Fibroblast of skin of right quadriceps (primary cell): ENCODE measurements at regions not wholly inside any gene's neighbourhood (a gene's known extent, or its start where the extent isn't known, plus 50 kb on each side); places are given as distances from the start of the nearest gene placed in this dataset.

Experiments
- DNase-seq: peaks from one replicate; pipeline ENCODE4 v3.0.0-alpha.2; 2013

DNA sequence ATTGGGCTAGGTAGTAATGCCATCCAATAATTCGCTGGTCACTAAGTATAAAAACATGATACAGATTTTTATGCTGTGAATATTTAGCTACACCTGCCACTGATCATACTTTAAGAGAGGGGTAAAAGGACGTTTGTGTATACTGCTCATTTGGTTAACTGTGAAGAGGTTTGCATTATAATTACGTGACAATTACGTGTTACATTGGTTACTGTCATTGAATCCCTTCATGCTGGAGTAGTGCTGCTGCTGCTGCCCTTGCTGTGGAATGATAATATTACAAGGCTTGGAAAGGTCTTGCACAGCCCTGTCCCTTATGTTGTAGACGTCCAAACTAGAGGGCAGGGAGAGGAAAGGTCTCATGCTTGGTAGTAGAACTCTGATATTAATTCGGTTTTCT lies 312.2 kb upstream of the ATP2B1 start:
- DNase-seq = no peak

DNA sequence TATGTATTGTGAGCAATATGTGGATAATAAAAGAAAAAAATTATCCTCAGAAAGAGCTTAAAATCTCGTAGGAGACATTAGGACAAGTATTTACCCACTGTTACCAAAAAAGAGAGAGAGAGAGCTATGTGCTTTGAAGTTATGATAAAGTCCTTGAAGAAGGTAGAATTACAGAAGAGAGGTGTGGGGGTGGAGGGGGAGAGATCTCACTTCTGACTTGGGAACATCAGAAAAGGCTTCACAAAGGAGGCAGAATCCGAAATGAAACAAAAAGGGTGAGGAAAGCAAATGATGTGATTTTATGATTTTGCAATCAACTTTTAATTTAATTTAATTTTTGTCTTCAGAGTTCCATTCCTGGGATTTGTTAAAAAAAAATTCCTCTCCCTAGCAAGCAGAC lies 311.8 kb upstream of the ATP2B1 start:
- no peak for DNase-seq

GRCh38 chr12:90020014-90020413 lies 311.4 kb upstream of the ATP2B1 start:
- no peak for DNase-seq

- DNase-seq = no peak
Measured at GRCh38 chr12:90017316-90017715, 308.7 kb upstream of the ATP2B1 start.

DNA sequence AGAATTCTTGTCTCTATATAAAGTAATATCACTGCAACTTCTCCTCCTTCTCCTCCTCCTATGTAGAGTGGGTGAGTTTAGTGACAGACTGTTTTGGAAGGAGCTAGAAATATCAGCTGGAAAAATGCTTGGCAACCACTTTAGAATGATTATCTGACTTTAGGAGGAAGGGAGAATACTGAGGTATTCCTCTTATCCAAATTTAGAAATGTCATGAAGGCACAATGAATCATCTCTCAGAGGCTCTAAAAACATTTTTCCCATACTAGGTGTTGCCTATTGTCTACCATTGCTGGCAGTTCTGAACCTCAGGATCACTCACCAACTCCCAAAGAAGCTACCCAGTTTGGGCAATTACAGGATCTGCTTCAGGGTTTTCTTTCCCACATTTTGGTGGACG lies 306.6 kb upstream of the ATP2B1 start:
- peak; percentile 63 for DNase-seq

- peak; percentile 9 for DNase-seq
Measured at GRCh38 chr12:90013409-90013808, 304.8 kb upstream of the ATP2B1 start.

- no peak for DNase-seq
Measured at GRCh38 chr12:90010089-90010488, 301.5 kb upstream of the ATP2B1 start.

DNA sequence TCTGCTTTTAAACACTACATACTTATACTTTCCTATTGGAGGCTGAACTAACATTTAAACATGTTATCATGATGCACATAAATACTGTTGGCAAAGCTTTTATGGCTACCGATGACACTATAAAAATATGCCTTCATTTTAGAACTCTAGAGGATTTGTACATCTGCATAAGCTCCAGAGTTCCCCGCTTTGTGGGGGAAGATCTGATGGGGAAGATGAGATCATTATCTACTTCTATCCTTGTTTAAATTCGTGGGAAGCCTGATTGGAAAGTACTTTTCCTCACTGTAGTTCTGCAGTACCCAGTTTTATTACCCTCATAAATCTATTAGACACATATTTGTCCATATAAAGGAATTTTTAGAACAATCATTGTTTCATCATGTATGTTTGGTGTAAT lies 299.6 kb upstream of the ATP2B1 start:
- DNase-seq = peak; percentile 62

DNA sequence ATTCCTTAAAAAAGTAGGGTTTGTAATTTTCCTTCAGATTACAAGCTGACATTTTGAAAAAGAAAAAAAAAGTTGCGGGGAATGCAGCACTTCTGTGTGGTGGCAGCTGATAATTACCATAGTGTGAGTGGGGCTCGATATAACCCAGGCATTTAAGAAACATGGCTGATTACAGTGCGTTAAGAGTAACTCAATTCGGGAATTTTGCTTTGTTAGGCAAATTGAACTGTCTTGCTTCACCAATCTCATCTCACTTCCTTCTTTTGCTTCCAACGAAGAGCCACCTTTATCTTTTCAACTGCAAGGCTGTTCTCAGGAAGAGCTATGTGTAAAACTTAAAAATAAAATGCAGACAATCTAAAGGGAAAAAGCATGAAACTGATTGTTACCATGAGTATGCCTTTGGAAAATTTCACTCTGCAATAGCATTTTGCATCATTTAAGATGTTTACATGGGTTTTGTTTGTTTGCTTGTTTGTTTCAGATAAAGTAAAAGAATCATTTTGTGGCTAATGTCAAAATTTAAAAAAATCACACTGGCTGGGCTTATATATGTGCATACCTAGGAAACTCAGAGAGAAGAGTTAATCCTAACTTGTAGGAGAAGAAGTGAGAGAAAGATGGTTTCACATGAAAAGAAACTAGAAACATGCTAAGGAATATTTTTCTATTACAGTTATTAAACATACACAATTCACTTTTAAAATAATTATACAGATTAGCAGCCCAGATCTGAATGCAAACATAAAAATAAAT lies 295.9 kb upstream of the ATP2B1 start:
- DNase-seq = no peak

DNA sequence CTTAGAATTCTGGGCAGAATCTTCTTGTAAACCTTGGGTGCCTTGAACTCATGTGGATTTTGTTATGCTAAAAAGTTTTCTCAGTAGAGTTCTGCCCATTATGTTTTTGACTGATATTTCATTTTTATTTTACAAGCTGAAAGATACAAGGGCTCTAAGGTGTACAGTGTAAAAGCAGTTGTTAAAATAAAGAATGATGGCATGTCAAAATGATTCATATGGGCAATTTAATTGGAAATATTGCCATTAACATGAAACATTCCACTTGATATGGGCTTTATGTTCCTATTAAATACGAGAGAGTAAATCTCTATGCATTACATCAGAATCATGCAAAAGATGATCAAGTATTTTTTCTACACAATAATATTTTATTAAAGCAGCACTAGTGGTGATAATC lies 295.1 kb upstream of the ATP2B1 start:
- no peak for DNase-seq

GRCh38 chr12:90000721-90001120 lies 292.1 kb upstream of the ATP2B1 start:
- DNase-seq = no peak

- DNase-seq = peak; percentile 79
Measured at GRCh38 chr12:89999699-90000505, 291.3 kb upstream of the ATP2B1 start.

- no peak for DNase-seq
Measured at GRCh38 chr12:89995870-89996269, 287.2 kb upstream of the ATP2B1 start.

DNA sequence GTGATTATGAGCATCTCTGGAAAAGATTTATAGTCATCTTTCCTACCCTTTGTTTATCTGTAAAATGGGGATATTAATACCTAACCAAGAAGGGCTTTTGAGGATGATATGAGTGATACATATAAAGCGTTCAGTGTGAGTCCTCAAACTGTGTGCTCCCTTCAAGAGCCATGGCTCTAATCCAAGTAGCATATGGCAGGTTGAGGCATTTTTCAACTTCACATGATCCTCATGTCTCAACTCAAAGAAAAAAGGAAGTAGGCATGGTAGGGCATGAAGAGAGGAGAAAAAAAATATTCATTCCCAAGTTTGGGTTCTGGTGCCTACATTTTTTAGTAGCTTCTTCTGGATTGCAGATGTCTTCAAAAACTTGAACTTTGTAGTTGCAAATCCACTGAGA lies 286.3 kb upstream of the ATP2B1 start:
- no peak for DNase-seq

- no peak for DNase-seq
Measured at GRCh38 chr12:89993632-89994031, 285.0 kb upstream of the ATP2B1 start.

DNA sequence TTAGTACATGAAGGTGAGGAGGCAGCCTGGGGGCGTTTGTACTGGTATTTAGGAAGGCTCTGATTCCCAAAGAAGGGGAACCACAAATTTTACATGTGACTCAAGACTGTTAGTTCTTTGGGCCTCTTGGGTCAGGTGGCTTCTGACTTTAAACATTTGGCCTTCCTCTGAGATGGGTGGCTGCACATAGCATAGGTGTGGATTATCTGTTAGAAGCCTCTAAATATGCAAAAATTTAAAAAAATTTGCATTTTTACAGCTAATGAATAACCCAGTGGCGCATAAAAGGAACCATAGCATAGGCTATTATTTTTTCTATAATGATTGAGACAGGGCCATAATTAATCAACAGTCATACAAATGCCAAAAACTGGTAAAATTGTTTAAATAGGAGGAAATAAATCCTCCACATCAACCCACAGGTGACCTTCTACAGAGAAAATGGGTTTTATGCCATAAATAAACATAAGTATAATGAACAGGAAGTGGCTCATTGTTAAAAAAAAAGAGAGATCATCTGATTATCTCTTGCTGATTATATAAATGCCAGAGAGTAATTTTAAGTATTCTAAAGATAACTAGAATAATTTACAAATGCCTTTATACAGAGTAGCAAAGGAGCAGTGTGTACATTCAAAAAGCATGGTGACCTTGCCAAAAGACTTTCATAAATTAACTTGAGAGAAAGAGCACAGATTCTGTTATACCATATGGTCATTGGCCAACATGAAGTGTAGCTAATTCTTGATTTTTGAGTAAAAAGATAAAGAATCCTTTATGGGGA lies 284.2 kb upstream of the ATP2B1 start:
- no peak for DNase-seq

DNA sequence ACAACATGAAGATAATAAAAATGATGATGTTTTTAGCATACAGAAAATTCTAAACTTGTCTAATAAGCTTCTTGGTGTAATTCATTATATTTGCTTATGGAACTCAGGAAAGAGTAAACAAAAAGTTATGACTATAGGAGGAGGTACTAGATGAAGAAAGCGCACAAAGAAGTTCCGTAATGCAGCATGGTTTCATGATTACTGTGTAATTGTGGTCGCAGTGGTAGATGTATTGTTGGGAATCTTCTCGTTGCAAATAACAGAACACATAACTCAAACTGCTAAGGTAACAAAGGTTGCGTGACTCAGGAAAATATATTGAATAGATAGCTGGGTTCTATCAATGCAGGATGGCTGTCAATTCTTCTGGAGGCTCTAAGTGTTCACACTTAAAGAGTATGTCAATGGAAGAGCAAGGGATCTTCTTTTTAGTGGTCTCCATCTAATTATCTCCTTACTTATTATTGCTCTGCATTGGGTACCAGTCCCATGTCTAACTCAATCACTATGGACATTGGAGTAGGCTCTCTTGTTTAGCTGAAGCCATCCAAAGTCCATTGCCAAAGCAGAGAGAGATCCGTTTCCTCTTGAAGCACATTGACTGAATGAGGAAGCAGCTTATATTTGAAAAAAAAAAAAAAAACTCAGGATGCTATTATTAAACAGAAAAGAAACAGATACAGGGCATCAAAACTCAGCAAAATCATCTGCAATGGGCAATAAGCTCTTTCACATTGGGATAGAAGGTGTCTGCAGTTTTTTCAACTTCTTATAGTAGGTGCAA lies 283.4 kb upstream of the ATP2B1 start:
- no peak for DNase-seq

DNA sequence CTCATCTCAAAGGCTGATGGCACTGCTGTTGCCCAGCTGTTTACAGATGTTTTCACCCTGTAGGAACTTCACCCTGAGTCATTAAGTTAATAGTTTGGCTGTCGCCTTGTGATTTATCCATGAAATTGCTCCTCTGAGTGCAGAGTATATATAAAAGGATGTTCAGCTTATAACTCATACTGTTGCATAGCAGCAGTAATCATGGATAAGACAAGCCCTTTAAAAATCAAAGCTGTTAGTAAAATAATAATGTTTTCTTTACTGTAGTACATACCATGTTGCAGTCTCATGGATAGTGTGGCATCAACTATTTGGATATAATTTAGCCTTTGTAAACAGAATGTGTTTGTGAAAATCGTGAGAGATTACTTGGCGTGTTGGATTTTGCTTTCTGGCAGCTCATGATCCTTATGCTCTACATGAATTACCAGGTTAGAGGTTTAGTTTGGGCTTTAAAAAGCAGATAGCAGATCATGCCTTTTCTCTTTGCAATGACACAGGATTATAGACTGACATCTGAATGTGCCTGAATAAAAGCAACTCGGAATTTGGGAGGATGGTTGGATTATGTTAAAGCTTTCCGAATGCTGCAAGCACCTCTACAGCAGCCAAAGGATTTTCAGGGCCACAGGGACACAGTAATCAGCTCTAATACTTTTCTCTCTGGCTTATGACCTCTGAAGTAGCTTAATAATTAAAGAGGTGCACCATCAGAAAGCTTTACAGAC lies 279.7 kb upstream of the ATP2B1 start:
- peak; percentile 32 for DNase-seq

- DNase-seq = no peak
Measured at GRCh38 chr12:89985935-89986334, 277.3 kb upstream of the ATP2B1 start.

DNA sequence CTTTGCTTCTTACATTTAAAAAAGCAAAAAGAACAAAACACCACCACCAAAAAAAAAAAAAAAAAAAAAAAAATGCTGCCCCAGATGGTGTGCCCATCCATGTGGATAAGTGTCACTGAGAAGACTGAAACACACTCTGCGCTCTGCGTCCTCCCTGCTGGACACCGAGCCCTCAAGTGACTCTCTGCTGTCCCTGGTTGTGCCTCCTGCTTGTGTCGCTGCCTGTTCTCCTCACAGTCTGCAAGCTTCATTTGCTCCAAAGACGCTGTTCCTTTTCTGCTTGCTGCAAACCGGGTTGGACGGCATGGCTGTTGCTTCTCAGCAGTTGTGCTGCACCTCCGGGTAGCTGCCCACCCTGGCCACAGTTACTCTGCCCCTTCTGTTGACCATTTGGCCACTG lies 276.2 kb upstream of the ATP2B1 start:
- DNase-seq = no peak

- no peak for DNase-seq
Measured at GRCh38 chr12:89983622-89984021, 275.0 kb upstream of the ATP2B1 start.

GRCh38 chr12:89980236-89980635 lies 271.6 kb upstream of the ATP2B1 start:
- peak; percentile 72 for DNase-seq
